Astrocyte of the cerebellum (primary cell): ENCODE measurements at regions not wholly inside any gene's neighbourhood (a gene's known extent, or its start where the extent isn't known, plus 50 kb on each side); places are given as distances from the start of the nearest gene placed in this dataset.
A peak's percentile ranks its signal among the peaks of the same experiment; 100 is the strongest.

Experiments
- DNase-seq: peaks from one replicate; pipeline ENCODE4 v3.0.0-alpha.2; 2011; ENCODE audit warnings: low read depth
- H3K4me3 ChIP-seq: 2 replicates; pipeline ENCODE4 v1.5.1; 2011; ENCODE audit warnings: mild to moderate bottlenecking, low read depth, low read length, moderate library complexity
- CTCF ChIP-seq: IDR thresholded peaks from 2 replicates; pipeline ENCODE4 v1.5.1; 2012; ENCODE audit warnings: low read length, low read depth, moderate library complexity, mild to moderate bottlenecking; ENCODE audit errors: missing control alignments
- in situ Hi-C: cut with HindIII; loops from 2 replicates; pipeline ENCODE4 v1.10.0; 2017; ENCODE audit warnings: low sequenced_read_pairs

GRCh38 chr2:184297085-184297484, 301.2 kb upstream of the ZNF804A start:
- no peak for DNase-seq
- no peak overlapping the region for H3K4me3 ChIP-seq
- TF ChIP-seq CTCF = no peak
- in situ Hi-C loops = no loop called here

- in situ Hi-C loops = no loop called here
- DNase-seq = no peak
- TF ChIP-seq CTCF = no peak
- no peak overlapping the region for H3K4me3 ChIP-seq
These were observed 295.8 kb upstream of the ZNF804A start for GRCh38 chr2:184302506-184302905.

- in situ Hi-C loops = no loop called here
- no peak overlapping the region for H3K4me3 ChIP-seq
- TF ChIP-seq CTCF = no peak
- peak; percentile 50 for DNase-seq
These were observed 294.3 kb upstream of the ZNF804A start for GRCh38 chr2:184304006-184304405.

GRCh38 chr2:184305105-184305504, 293.2 kb upstream of the ZNF804A start:
- no peak for DNase-seq
- H3K4me3 ChIP-seq = no peak overlapping the region
- no peak for TF ChIP-seq CTCF
- in situ Hi-C loops = no loop called here

- in situ Hi-C loops = no loop called here
- H3K4me3 ChIP-seq = no peak overlapping the region
- TF ChIP-seq CTCF = no peak
- DNase-seq = no peak
These were observed 289.6 kb upstream of the ZNF804A start for GRCh38 chr2:184308706-184309105.

GRCh38 chr2:184312970-184313369, 285.4 kb upstream of the ZNF804A start:
- H3K4me3 ChIP-seq = no peak overlapping the region
- TF ChIP-seq CTCF = no peak
- in situ Hi-C loops = no loop called here
- DNase-seq = no peak

GRCh38 chr2:184314829-184315228, 283.5 kb upstream of the ZNF804A start:
- TF ChIP-seq CTCF = no peak
- DNase-seq = no peak
- in situ Hi-C loops = no loop called here
- H3K4me3 ChIP-seq = no peak overlapping the region
